WTC11 (cell line): ENCODE measurements at regions not wholly inside any gene's neighbourhood (a gene's known extent, or its start where the extent isn't known, plus 50 kb on each side); places are given as distances from the start of the nearest gene placed in this dataset.

Experiments
- ELF4 ChIP-seq: sonication (generic); formaldehyde crosslinking; IDR thresholded peaks from 2 replicates; pipeline ENCODE4 v1.8.1; 2022; ENCODE audit warnings: low read depth, mild to moderate bottlenecking, moderate library complexity, missing genetic modification reagents
- NR2C2 ChIP-seq: sonication (generic); formaldehyde crosslinking; IDR thresholded peaks from 2 replicates; pipeline ENCODE4 v1.8.0; 2022; ENCODE audit warnings: mild to moderate bottlenecking, missing genetic modification reagents
- TEAD4 ChIP-seq: sonication (generic); formaldehyde crosslinking; IDR thresholded peaks from 2 replicates; pipeline ENCODE4 v1.8.0; 2022; ENCODE audit warnings: mild to moderate bottlenecking, missing genetic modification reagents
- USF2 ChIP-seq: sonication (generic); formaldehyde crosslinking; IDR thresholded peaks from 2 replicates; pipeline ENCODE4 v1.8.1; 2023; ENCODE audit warnings: mild to moderate bottlenecking, missing genetic modification reagents, moderate library complexity
- ZNF121 ChIP-seq: sonication (generic); formaldehyde crosslinking; IDR thresholded peaks from 2 replicates; pipeline ENCODE4 v1.8.0; 2023; ENCODE audit warnings: missing genetic modification reagents
- TF ChIP-seq, protein P1 (sequence below): fragments of 200-600 bp; IDR thresholded peaks from 2 replicates; pipeline ENCODE4 v1.8.0; 2022; ENCODE audit warnings: antibody characterized with exemption
- TF ChIP-seq, protein P2 (sequence below): sonication (generic); formaldehyde crosslinking; IDR thresholded peaks from 2 replicates; pipeline ENCODE4 v1.8.0; 2022; ENCODE audit warnings: mild to moderate bottlenecking, missing genetic modification reagents
- TF ChIP-seq, protein P3 (sequence below): sonication (generic); formaldehyde crosslinking; IDR thresholded peaks from 2 replicates; pipeline ENCODE4 v1.8.0; 2023; ENCODE audit warnings: missing genetic modification reagents, mild to moderate bottlenecking, borderline replicate concordance
- TF ChIP-seq, protein P4 (sequence below): sonication (generic); formaldehyde crosslinking; IDR thresholded peaks from 2 replicates; pipeline ENCODE4 v1.8.0; 2022; ENCODE audit warnings: mild to moderate bottlenecking, missing genetic modification reagents
- TF ChIP-seq, protein P5 (sequence below): sonication (generic); formaldehyde crosslinking; IDR thresholded peaks from 2 replicates; pipeline ENCODE4 v1.8.1; 2022; ENCODE audit warnings: missing genetic modification reagents, borderline replicate concordance
- TF ChIP-seq, protein P6 (sequence below): sonication (generic); formaldehyde crosslinking; IDR thresholded peaks from 2 replicates; pipeline ENCODE4 v1.8.1; 2022; ENCODE audit warnings: low read depth, mild to moderate bottlenecking, moderate library complexity, missing genetic modification reagents, borderline replicate concordance
- TF ChIP-seq, protein P7 (sequence below): sonication (generic); formaldehyde crosslinking; IDR thresholded peaks from 2 replicates; pipeline ENCODE4 v1.8.1; 2022; ENCODE audit warnings: mild to moderate bottlenecking, missing genetic modification reagents, moderate library complexity, borderline replicate concordance

GRCh38 chr2:44112096-44112495 lies 56.6 kb upstream of the PPM1B start:
- TF ChIP-seq TEAD4 (CRISPR knock-in tag), result no peak
- TF ChIP-seq, protein P1, sequence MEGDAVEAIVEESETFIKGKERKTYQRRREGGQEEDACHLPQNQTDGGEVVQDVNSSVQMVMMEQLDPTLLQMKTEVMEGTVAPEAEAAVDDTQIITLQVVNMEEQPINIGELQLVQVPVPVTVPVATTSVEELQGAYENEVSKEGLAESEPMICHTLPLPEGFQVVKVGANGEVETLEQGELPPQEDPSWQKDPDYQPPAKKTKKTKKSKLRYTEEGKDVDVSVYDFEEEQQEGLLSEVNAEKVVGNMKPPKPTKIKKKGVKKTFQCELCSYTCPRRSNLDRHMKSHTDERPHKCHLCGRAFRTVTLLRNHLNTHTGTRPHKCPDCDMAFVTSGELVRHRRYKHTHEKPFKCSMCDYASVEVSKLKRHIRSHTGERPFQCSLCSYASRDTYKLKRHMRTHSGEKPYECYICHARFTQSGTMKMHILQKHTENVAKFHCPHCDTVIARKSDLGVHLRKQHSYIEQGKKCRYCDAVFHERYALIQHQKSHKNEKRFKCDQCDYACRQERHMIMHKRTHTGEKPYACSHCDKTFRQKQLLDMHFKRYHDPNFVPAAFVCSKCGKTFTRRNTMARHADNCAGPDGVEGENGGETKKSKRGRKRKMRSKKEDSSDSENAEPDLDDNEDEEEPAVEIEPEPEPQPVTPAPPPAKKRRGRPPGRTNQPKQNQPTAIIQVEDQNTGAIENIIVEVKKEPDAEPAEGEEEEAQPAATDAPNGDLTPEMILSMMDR, result no peak
- TF ChIP-seq, protein P2, sequence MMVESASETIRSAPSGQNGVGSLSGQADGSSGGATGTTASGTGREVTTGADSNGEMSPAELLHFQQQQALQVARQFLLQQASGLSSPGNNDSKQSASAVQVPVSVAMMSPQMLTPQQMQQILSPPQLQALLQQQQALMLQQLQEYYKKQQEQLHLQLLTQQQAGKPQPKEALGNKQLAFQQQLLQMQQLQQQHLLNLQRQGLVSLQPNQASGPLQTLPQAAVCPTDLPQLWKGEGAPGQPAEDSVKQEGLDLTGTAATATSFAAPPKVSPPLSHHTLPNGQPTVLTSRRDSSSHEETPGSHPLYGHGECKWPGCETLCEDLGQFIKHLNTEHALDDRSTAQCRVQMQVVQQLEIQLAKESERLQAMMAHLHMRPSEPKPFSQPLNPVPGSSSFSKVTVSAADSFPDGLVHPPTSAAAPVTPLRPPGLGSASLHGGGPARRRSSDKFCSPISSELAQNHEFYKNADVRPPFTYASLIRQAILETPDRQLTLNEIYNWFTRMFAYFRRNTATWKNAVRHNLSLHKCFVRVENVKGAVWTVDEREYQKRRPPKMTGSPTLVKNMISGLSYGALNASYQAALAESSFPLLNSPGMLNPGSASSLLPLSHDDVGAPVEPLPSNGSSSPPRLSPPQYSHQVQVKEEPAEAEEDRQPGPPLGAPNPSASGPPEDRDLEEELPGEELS (CRISPR knock-in tag), result no peak
- TF ChIP-seq USF2, result no peak
- TF ChIP-seq ELF4 (CRISPR knock-in tag), result no peak
- TF ChIP-seq, protein P3, sequence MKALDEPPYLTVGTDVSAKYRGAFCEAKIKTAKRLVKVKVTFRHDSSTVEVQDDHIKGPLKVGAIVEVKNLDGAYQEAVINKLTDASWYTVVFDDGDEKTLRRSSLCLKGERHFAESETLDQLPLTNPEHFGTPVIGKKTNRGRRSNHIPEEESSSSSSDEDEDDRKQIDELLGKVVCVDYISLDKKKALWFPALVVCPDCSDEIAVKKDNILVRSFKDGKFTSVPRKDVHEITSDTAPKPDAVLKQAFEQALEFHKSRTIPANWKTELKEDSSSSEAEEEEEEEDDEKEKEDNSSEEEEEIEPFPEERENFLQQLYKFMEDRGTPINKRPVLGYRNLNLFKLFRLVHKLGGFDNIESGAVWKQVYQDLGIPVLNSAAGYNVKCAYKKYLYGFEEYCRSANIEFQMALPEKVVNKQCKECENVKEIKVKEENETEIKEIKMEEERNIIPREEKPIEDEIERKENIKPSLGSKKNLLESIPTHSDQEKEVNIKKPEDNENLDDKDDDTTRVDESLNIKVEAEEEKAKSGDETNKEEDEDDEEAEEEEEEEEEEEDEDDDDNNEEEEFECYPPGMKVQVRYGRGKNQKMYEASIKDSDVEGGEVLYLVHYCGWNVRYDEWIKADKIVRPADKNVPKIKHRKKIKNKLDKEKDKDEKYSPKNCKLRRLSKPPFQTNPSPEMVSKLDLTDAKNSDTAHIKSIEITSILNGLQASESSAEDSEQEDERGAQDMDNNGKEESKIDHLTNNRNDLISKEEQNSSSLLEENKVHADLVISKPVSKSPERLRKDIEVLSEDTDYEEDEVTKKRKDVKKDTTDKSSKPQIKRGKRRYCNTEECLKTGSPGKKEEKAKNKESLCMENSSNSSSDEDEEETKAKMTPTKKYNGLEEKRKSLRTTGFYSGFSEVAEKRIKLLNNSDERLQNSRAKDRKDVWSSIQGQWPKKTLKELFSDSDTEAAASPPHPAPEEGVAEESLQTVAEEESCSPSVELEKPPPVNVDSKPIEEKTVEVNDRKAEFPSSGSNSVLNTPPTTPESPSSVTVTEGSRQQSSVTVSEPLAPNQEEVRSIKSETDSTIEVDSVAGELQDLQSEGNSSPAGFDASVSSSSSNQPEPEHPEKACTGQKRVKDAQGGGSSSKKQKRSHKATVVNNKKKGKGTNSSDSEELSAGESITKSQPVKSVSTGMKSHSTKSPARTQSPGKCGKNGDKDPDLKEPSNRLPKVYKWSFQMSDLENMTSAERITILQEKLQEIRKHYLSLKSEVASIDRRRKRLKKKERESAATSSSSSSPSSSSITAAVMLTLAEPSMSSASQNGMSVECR, result no peak
- TF ChIP-seq, protein P4, sequence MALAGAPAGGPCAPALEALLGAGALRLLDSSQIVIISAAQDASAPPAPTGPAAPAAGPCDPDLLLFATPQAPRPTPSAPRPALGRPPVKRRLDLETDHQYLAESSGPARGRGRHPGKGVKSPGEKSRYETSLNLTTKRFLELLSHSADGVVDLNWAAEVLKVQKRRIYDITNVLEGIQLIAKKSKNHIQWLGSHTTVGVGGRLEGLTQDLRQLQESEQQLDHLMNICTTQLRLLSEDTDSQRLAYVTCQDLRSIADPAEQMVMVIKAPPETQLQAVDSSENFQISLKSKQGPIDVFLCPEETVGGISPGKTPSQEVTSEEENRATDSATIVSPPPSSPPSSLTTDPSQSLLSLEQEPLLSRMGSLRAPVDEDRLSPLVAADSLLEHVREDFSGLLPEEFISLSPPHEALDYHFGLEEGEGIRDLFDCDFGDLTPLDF (CRISPR knock-in tag), result no peak
- no peak for TF ChIP-seq ZNF121 (CRISPR knock-in tag)
- TF ChIP-seq, protein P5, sequence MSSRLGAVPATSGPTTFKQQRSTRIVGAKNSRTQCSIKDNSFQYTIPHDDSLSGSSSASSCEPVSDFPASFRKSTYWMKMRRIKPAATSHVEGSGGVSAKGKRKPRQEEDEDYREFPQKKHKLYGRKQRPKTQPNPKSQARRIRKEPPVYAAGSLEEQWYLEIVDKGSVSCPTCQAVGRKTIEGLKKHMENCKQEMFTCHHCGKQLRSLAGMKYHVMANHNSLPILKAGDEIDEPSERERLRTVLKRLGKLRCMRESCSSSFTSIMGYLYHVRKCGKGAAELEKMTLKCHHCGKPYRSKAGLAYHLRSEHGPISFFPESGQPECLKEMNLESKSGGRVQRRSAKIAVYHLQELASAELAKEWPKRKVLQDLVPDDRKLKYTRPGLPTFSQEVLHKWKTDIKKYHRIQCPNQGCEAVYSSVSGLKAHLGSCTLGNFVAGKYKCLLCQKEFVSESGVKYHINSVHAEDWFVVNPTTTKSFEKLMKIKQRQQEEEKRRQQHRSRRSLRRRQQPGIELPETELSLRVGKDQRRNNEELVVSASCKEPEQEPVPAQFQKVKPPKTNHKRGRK (CRISPR knock-in tag), result no peak
- TF ChIP-seq, protein P6, sequence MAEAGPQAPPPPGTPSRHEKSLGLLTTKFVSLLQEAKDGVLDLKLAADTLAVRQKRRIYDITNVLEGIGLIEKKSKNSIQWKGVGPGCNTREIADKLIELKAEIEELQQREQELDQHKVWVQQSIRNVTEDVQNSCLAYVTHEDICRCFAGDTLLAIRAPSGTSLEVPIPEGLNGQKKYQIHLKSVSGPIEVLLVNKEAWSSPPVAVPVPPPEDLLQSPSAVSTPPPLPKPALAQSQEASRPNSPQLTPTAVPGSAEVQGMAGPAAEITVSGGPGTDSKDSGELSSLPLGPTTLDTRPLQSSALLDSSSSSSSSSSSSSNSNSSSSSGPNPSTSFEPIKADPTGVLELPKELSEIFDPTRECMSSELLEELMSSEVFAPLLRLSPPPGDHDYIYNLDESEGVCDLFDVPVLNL, result no peak
- no peak for TF ChIP-seq NR2C2
- TF ChIP-seq, protein P7, sequence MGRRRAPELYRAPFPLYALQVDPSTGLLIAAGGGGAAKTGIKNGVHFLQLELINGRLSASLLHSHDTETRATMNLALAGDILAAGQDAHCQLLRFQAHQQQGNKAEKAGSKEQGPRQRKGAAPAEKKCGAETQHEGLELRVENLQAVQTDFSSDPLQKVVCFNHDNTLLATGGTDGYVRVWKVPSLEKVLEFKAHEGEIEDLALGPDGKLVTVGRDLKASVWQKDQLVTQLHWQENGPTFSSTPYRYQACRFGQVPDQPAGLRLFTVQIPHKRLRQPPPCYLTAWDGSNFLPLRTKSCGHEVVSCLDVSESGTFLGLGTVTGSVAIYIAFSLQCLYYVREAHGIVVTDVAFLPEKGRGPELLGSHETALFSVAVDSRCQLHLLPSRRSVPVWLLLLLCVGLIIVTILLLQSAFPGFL (CRISPR knock-in tag), result no peak
